Hepatocyte (in vitro differentiated cells): ENCODE measurements at regions not wholly inside any gene's neighbourhood (a gene's known extent, or its start where the extent isn't known, plus 50 kb on each side); places are given as distances from the start of the nearest gene placed in this dataset.

Source experiments
- DNase-seq: peaks from one replicate; pipeline ENCODE4 v3.0.0-alpha.2; 2016; ENCODE audit warnings: low spot score
- H2AFZ ChIP-seq: fragments of 200-600 bp; sonication (generic); 2 replicates; pipeline ENCODE4 v1.6.0; 2016; ENCODE audit warnings: antibody characterized with exemption, mild to moderate bottlenecking
- H3K27ac ChIP-seq: fragments of 200-600 bp; sonication (generic); 2 replicates; pipeline ENCODE4 v1.5.1; 2016; ENCODE audit warnings: mild to moderate bottlenecking
- H3K27me3 ChIP-seq: fragments of 200-600 bp; sonication (generic); 2 replicates; pipeline ENCODE4 v1.6.1; 2016
- H3K36me3 ChIP-seq: fragments of 200-600 bp; sonication (generic); replicated peaks from 2 replicates; pipeline ENCODE4 v1.5.1; 2016; ENCODE audit warnings: low read depth; ENCODE audit not compliant: insufficient read depth
- H3K4me1 ChIP-seq: fragments of 200-600 bp; sonication (generic); 2 replicates; pipeline ENCODE4 v1.5.1; 2016; ENCODE audit warnings: mild to moderate bottlenecking, moderate library complexity; ENCODE audit not compliant: insufficient read depth
- H3K4me2 ChIP-seq: fragments of 200-600 bp; sonication (generic); 2 replicates; pipeline ENCODE4 v1.6.0; 2016
- H3K4me3 ChIP-seq: fragments of 200-600 bp; sonication (generic); 2 replicates; pipeline ENCODE4 v1.5.1; 2016; ENCODE audit warnings: mild to moderate bottlenecking
- H3K79me2 ChIP-seq: fragments of 200-600 bp; sonication (generic); 2 replicates; pipeline ENCODE4 v1.6.0; 2017; ENCODE audit warnings: mild to moderate bottlenecking
- H3K9me2 ChIP-seq: fragments of 200-600 bp; sonication (generic); replicated peaks from 2 replicates; pipeline ENCODE4 v1.6.0; 2017; ENCODE audit warnings: mild to moderate bottlenecking; ENCODE audit not compliant: insufficient read depth
- H3K9me3 ChIP-seq: fragments of 200-600 bp; sonication (generic); 2 replicates; pipeline ENCODE4 v1.5.1; 2016; ENCODE audit warnings: low read depth, mild to moderate bottlenecking
- H4K20me1 ChIP-seq: fragments of 200-600 bp; sonication (generic); 2 replicates; pipeline ENCODE4 v1.6.0; 2016; ENCODE audit warnings: mild to moderate bottlenecking; ENCODE audit not compliant: insufficient read depth, poor library complexity, severe bottlenecking
- CTCF ChIP-seq: fragments of 200-600 bp; sonication (generic); IDR thresholded peaks from 2 replicates; pipeline ENCODE4 v1.5.1; 2016; ENCODE audit warnings: antibody characterized with exemption, mild to moderate bottlenecking; ENCODE audit not compliant: poor library complexity
- EZH2 ChIP-seq: fragments of 200-600 bp; sonication (generic); IDR thresholded peaks from 2 replicates; pipeline ENCODE4 v1.6.1; 2016; ENCODE audit warnings: antibody characterized with exemption, mild to moderate bottlenecking, borderline replicate concordance
- EZH2phosphoT487 ChIP-seq: fragments of 200-600 bp; sonication (generic); IDR thresholded peaks from one replicate; pipeline ENCODE4 v1.6.1; 2018; ENCODE audit warnings: antibody characterized with exemption, mild to moderate bottlenecking, low read depth, moderate library complexity; ENCODE audit not compliant: unreplicated experiment, severe bottlenecking
- WGBS: methylation state at CpG from one replicate; pipeline ENCODE4 v1.1.6; 2016; ENCODE audit warnings: low lambda C conversion rate; ENCODE audit errors: missing lambda C conversion rate; 5-methylcytosine and 5-hydroxymethylcytosine counted together

GRCh38 chr12:127254420-127254955 lies 1012.5 kb upstream of the TMEM132C start:
- DNase-seq: no peak
- TF ChIP-seq EZH2phosphoT487 (no peak), CTCF (no peak), EZH2 (no peak)
- Histone ChIP-seq H3K27me3 (no peaks in the 10 kb centered on the region), H4K20me1 (no peaks in the 10 kb centered on the region), H3K27ac (no peak overlapping the region), H3K79me2 (no peaks in the 10 kb centered on the region), H3K4me3 (no peak overlapping the region), H3K4me2 (peak overlapping the region; percentile 26), H3K9me2 (no peaks in the 10 kb centered on the region), H2AFZ (no peak overlapping the region), H3K36me3 (no peaks in the 10 kb centered on the region), H3K4me1 (no peaks in the 10 kb centered on the region), H3K9me3 (no peaks in the 10 kb centered on the region)
- WGBS: 63% methylated on average over 5 of the region's 5 CpGs

GRCh38 chr12:127257366-127257935 lies 1009.5 kb upstream of the TMEM132C start:
- H3K4me2 ChIP-seq: no peak overlapping the region
- H3K4me1 ChIP-seq: no peaks in the 10 kb centered on the region
- no peak overlapping the region for H3K4me3 ChIP-seq
- no peaks in the 10 kb centered on the region for H3K79me2 ChIP-seq
- H2AFZ ChIP-seq: no peak overlapping the region
- no peak for DNase-seq
- H3K36me3 ChIP-seq: no peaks in the 10 kb centered on the region
- H4K20me1 ChIP-seq: no peaks in the 10 kb centered on the region
- no peak overlapping the region for H3K27ac ChIP-seq
- no peaks in the 10 kb centered on the region for H3K9me3 ChIP-seq
- TF ChIP-seq EZH2: no peak
- no peak for TF ChIP-seq EZH2phosphoT487
- TF ChIP-seq CTCF: no peak
- H3K9me2 ChIP-seq: no peaks in the 10 kb centered on the region
- no peaks in the 10 kb centered on the region for H3K27me3 ChIP-seq
- 77% methylated on average over 5 of the region's 5 CpGs for WGBS

- Histone ChIP-seq H3K4me3 (no peak overlapping the region), H3K9me3 (no peaks in the 10 kb centered on the region), H2AFZ (no peak overlapping the region), H3K4me2 (no peak overlapping the region), H3K4me1 (no peaks in the 10 kb centered on the region), H3K27me3 (no peaks in the 10 kb centered on the region), H3K79me2 (no peaks in the 10 kb centered on the region), H3K36me3 (no peaks in the 10 kb centered on the region), H3K9me2 (no peaks in the 10 kb centered on the region), H3K27ac (no peak overlapping the region), H4K20me1 (no peaks in the 10 kb centered on the region)
- 93% methylated on average over 3 of the region's 3 CpGs for WGBS
- DNase-seq: no peak
- no peak for TF ChIP-seq CTCF
- TF ChIP-seq EZH2: no peak
- TF ChIP-seq EZH2phosphoT487: no peak
Observed at GRCh38 chr12:127260531-127260930, 1006.4 kb upstream of the TMEM132C start.
